ENCODE measurements at regions not wholly inside any gene's neighbourhood (a gene's known extent, or its start where the extent isn't known, plus 50 kb on each side); places are given as distances from the start of the nearest gene placed in this dataset.

- no peak for TF ChIP-seq CTCF (IDR thresholded peaks at IDR 0.05; ENCODE audit: insufficient read depth, low read length)
- no peak for TF ChIP-seq POLR2AphosphoS5 (IDR thresholded peaks at IDR 0.05; ENCODE audit: low read depth)
Measured at GRCh38 chr3:127064391-127065137, 81.6 kb downstream of the PLXNA1 start.
